ENCODE measurements at regions not wholly inside any gene's neighbourhood (a gene's known extent, or its start where the extent isn't known, plus 50 kb on each side); places are given as distances from the start of the nearest gene placed in this dataset.

GRCh38 chr6:92538926-92539325 is 880.4 kb downstream of the EPHA7 start:
- H3K4me3 ChIP-seq (replicated peaks; ENCODE audit: insufficient read depth, low read length), result no peak overlapping the region
- no peak overlapping the region for H3K27ac ChIP-seq (replicated peaks)
- no peaks in the 10 kb centered on the region for H3K27me3 ChIP-seq (ENCODE audit: insufficient read depth, poor library complexity, severe bottlenecking)
- no peak for DNase-seq (ENCODE audit: low read depth in 1 of 2, low spot score in 1 of 2)
- TF ChIP-seq CTCF (IDR thresholded peaks at IDR 0.05; ENCODE audit: insufficient read depth, low read length), result no peak
- no peak for TF ChIP-seq GABPA (IDR thresholded peaks at IDR 0.05; ENCODE audit: low read depth)
- TF ChIP-seq POLR2AphosphoS5 (IDR thresholded peaks at IDR 0.05; ENCODE audit: low read depth), result no peak
- TF ChIP-seq REST (IDR thresholded peaks at IDR 0.05; ENCODE audit: insufficient replicate concordance, low read depth), result no peak
- TF ChIP-seq SPI1 (IDR thresholded peaks at IDR 0.05; ENCODE audit: borderline replicate concordance, low read depth), result no peak

GRCh38 chr6:92538275-92538674 is 881.1 kb downstream of the EPHA7 start:
- Histone ChIP-seq H3K4me3 (replicated peaks; ENCODE audit: insufficient read depth, low read length) (no peak overlapping the region), H3K27me3 (ENCODE audit: insufficient read depth, poor library complexity, severe bottlenecking) (no peaks in the 10 kb centered on the region), H3K27ac (replicated peaks) (no peak overlapping the region)
- DNase-seq (ENCODE audit: low read depth in 1 of 2, low spot score in 1 of 2), result no peak
- no peak for TF ChIP-seq REST (IDR thresholded peaks at IDR 0.05; ENCODE audit: insufficient replicate concordance, low read depth)
- no peak for TF ChIP-seq CTCF (IDR thresholded peaks at IDR 0.05; ENCODE audit: insufficient read depth, low read length)
- no peak for TF ChIP-seq GABPA (IDR thresholded peaks at IDR 0.05; ENCODE audit: low read depth)
- no peak for TF ChIP-seq SPI1 (IDR thresholded peaks at IDR 0.05; ENCODE audit: borderline replicate concordance, low read depth)
- no peak for TF ChIP-seq POLR2AphosphoS5 (IDR thresholded peaks at IDR 0.05; ENCODE audit: low read depth)

- Histone ChIP-seq H3K27me3 (ENCODE audit: insufficient read depth, poor library complexity, severe bottlenecking) (no peaks in the 10 kb centered on the region), H3K4me3 (replicated peaks; ENCODE audit: insufficient read depth, low read length) (no peak overlapping the region), H3K27ac (replicated peaks) (no peak overlapping the region)
- TF ChIP-seq SPI1 (IDR thresholded peaks at IDR 0.05; ENCODE audit: borderline replicate concordance, low read depth) (no peak), GABPA (IDR thresholded peaks at IDR 0.05; ENCODE audit: low read depth) (no peak), CTCF (IDR thresholded peaks at IDR 0.05; ENCODE audit: insufficient read depth, low read length) (no peak), REST (IDR thresholded peaks at IDR 0.05; ENCODE audit: insufficient replicate concordance, low read depth) (no peak), POLR2AphosphoS5 (IDR thresholded peaks at IDR 0.05; ENCODE audit: low read depth) (no peak)
- no peak for DNase-seq (ENCODE audit: low read depth in 1 of 2, low spot score in 1 of 2)
These were observed 885.2 kb downstream of the EPHA7 start for GRCh38 chr6:92534109-92534508.
